ENCODE measurements at regions not wholly inside any gene's neighbourhood (a gene's known extent, or its start where the extent isn't known, plus 50 kb on each side); places are given as distances from the start of the nearest gene placed in this dataset.

DNA sequence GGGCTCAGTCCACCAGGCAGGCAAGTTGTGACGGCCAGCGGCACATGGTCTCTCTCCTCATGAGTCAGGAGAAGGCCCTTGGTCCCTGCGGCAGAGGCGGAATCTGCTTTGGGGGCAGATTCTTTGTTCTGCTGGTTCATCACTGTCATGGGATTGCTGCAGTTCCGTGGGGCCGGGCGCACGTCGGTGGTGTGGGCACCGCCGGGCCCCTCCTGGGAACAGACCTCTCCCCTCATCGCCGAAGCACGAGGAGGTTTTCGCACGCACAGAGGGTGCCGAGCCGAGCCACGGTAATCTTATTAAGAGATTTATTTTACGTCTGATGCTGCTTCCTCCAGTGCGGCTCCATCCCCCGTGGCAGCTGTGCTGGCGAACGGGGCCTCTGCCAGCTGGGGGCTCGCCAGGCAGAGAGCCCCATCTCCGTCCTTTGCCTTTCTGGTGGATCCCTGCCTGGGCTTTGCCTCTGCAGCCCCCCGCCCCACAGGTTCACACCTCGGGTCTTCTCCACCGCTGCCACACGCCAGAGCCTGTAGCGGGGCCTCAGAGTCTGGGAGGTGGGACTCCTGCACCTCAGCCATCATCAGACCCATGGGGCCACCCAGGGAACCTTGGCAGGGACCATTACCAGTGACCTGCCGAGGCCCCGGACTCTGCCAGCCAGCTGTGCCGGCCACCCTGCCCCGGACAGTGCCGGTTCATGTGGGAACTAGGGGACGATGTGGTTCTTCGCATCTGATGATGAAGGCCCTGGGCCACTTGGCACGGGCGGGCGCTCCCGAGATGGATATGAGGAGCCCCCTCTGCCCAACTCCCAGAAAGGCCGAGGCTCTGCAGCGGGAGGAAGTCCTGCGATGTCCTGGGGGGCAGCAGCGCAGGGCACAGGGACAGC, 86.7 kb upstream of the NKX1-1 start:
- H3K9ac ChIP-seq (ENCODE audit: low read length) = no peak overlapping the region
- H3K36me3 ChIP-seq (ENCODE audit: insufficient read depth, low read length) = no peaks in the 10 kb centered on the region
- no peaks in the 10 kb centered on the region for H3K9me3 ChIP-seq (ENCODE audit: low read length)
- no peaks in the 10 kb centered on the region for H3K9me2 ChIP-seq (ENCODE audit: low read depth, low read length)
- H3K27ac ChIP-seq (ENCODE audit: low read depth, low read length, poor library complexity, severe bottlenecking) = no peak overlapping the region
- H3K27me3 ChIP-seq (ENCODE audit: insufficient read depth, low read length) = no peaks in the 10 kb centered on the region
- no peaks in the 10 kb centered on the region for H3F3A ChIP-seq (ENCODE audit: insufficient read depth, low read length)
- no peak for TF ChIP-seq EZH2 (IDR thresholded peaks at IDR 0.05; ENCODE audit: borderline replicate concordance, low read length)
- TF ChIP-seq, protein P1, sequence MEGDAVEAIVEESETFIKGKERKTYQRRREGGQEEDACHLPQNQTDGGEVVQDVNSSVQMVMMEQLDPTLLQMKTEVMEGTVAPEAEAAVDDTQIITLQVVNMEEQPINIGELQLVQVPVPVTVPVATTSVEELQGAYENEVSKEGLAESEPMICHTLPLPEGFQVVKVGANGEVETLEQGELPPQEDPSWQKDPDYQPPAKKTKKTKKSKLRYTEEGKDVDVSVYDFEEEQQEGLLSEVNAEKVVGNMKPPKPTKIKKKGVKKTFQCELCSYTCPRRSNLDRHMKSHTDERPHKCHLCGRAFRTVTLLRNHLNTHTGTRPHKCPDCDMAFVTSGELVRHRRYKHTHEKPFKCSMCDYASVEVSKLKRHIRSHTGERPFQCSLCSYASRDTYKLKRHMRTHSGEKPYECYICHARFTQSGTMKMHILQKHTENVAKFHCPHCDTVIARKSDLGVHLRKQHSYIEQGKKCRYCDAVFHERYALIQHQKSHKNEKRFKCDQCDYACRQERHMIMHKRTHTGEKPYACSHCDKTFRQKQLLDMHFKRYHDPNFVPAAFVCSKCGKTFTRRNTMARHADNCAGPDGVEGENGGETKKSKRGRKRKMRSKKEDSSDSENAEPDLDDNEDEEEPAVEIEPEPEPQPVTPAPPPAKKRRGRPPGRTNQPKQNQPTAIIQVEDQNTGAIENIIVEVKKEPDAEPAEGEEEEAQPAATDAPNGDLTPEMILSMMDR (IDR thresholded peaks at IDR 0.05; ENCODE audit: low read length) = no peak
- H4K20me1 ChIP-seq (ENCODE audit: insufficient read depth, low read length) = no peaks in the 10 kb centered on the region
- H3K4me3 ChIP-seq (ENCODE audit: low read depth, low read length, poor library complexity, severe bottlenecking) = no peak overlapping the region
- no peak overlapping the region for H2AFZ ChIP-seq (ENCODE audit: low read length)
- H3K4me1 ChIP-seq (ENCODE audit: insufficient read depth, low read length, severe bottlenecking) = no peaks in the 10 kb centered on the region
- H3K79me2 ChIP-seq (ENCODE audit: insufficient read depth, low read length) = no peaks in the 10 kb centered on the region
- no peak overlapping the region for H3K4me2 ChIP-seq (ENCODE audit: low read length)

DNA sequence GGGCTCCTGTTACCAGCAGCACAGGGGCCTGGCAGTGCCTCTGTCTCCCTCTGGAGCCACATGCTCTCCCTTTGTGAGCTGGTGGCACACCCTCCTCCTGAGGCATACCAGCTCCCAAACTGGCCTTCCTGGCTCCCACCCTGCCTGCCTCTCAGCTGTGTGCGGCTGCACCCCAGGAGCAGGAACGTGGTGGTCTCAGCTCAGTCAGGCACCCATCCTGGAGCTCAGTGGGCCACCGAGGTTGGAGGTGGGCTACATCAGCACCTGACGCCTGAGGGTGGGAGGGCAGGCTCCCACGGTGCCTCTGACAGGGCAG, 85.9 kb upstream of the NKX1-1 start:
- Histone ChIP-seq H3K9me2 (ENCODE audit: low read depth, low read length) (no peaks in the 10 kb centered on the region), H3K4me3 (ENCODE audit: low read depth, low read length, poor library complexity, severe bottlenecking) (no peak overlapping the region), H2AFZ (ENCODE audit: low read length) (no peak overlapping the region), H3K27ac (ENCODE audit: low read depth, low read length, poor library complexity, severe bottlenecking) (no peak overlapping the region), H3K9ac (ENCODE audit: low read length) (no peak overlapping the region), H3K36me3 (ENCODE audit: insufficient read depth, low read length) (no peaks in the 10 kb centered on the region), H3K9me3 (ENCODE audit: low read length) (no peaks in the 10 kb centered on the region), H3K4me2 (ENCODE audit: low read length) (no peak overlapping the region), H3K27me3 (ENCODE audit: insufficient read depth, low read length) (no peaks in the 10 kb centered on the region), H4K20me1 (ENCODE audit: insufficient read depth, low read length) (no peaks in the 10 kb centered on the region), H3K79me2 (ENCODE audit: insufficient read depth, low read length) (no peaks in the 10 kb centered on the region), H3K4me1 (ENCODE audit: insufficient read depth, low read length, severe bottlenecking) (no peaks in the 10 kb centered on the region), H3F3A (ENCODE audit: insufficient read depth, low read length) (no peaks in the 10 kb centered on the region)
- no peak for TF ChIP-seq EZH2 (IDR thresholded peaks at IDR 0.05; ENCODE audit: borderline replicate concordance, low read length)

DNA sequence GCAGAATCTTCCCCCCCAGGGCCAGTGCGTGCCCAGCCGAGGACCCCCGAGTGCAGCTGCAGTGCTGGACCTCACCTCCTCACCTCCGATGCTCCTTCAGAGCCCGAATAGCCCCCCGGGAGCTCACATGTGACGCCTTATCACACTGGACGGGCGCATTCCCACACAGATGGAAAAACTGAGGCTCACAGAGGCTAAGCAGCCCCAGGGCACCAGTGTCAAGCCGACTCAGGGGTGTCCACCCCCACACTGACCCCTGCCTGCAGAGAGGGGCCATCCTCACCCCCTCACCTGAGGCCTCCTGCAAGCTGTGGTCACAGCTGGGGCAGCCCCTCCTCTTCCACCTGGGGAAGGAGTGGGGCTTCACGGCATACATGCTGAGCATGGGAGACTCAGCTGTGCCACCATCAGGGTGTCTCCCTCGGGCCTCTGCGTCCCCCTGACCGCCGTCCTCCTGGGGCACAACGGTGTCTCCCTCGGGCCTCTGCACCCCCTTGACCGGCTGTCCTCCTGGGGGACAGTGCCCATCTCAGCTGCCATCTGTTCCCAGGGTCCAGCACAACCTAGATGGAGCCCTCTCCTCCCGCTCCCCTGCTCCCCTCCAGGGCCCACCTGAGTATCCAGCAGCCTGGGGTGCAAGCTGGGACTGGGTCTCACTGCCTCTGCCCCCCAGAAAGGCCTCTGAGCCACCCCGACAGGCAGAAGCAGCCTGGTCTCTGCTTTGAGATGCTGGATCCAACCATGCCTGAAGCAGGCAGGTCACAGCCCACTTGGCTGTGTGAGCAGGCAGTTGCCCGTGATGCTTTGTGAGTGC, 85.3 kb upstream of the NKX1-1 start:
- no peaks in the 10 kb centered on the region for H3K36me3 ChIP-seq (ENCODE audit: insufficient read depth, low read length)
- no peaks in the 10 kb centered on the region for H3F3A ChIP-seq (ENCODE audit: insufficient read depth, low read length)
- H3K4me3 ChIP-seq (ENCODE audit: low read depth, low read length, poor library complexity, severe bottlenecking) = no peak overlapping the region
- no peaks in the 10 kb centered on the region for H3K27me3 ChIP-seq (ENCODE audit: insufficient read depth, low read length)
- H2AFZ ChIP-seq (ENCODE audit: low read length) = no peak overlapping the region
- H3K9me2 ChIP-seq (ENCODE audit: low read depth, low read length) = no peaks in the 10 kb centered on the region
- H3K4me1 ChIP-seq (ENCODE audit: insufficient read depth, low read length, severe bottlenecking) = no peaks in the 10 kb centered on the region
- H3K4me2 ChIP-seq (ENCODE audit: low read length) = no peak overlapping the region
- no peak for TF ChIP-seq EZH2 (IDR thresholded peaks at IDR 0.05; ENCODE audit: borderline replicate concordance, low read length)
- TF ChIP-seq, protein P1 (IDR thresholded peaks at IDR 0.05; ENCODE audit: low read length) = no peak
- H4K20me1 ChIP-seq (ENCODE audit: insufficient read depth, low read length) = no peaks in the 10 kb centered on the region
- H3K27ac ChIP-seq (ENCODE audit: low read depth, low read length, poor library complexity, severe bottlenecking) = no peak overlapping the region
- H3K79me2 ChIP-seq (ENCODE audit: insufficient read depth, low read length) = no peaks in the 10 kb centered on the region
- no peak overlapping the region for H3K9ac ChIP-seq (ENCODE audit: low read length)
- H3K9me3 ChIP-seq (ENCODE audit: low read length) = no peaks in the 10 kb centered on the region
